Liver (tissue), 8 donors: ENCODE measurements at regions not wholly inside any gene's neighbourhood (a gene's known extent, or its start where the extent isn't known, plus 50 kb on each side); places are given as distances from the start of the nearest gene placed in this dataset.

Experiments used
- DNase-seq: peaks from one replicate; pipeline ENCODE4 v3.0.0-alpha.2; 2017; ENCODE audit warnings: low spot score
- H3K27ac ChIP-seq, 2 donors: one replicate each; pipeline ENCODE4 v1.7.0; 2013; ENCODE audit warnings: inconsistent platforms in 2 of 2, low read length in 2 of 2, control low read depth in 1 of 2, low read depth in 1 of 2, mild to moderate bottlenecking in 1 of 2
- H3K27me3 ChIP-seq, 4 donors: one replicate each; pipeline versions ENCODE4 v1.6.1 to v1.7.0; 2013; ENCODE audit warnings: low read length in 3 of 4, inconsistent platforms in 1 of 4, mild to moderate bottlenecking in 1 of 4, moderate library complexity in 1 of 4; ENCODE audit not compliant: control insufficient read depth in 4 of 4, insufficient read depth in 4 of 4
- H3K36me3 ChIP-seq, 4 donors: one replicate each; pipeline versions ENCODE4 v1.6.1 to v1.7.0; 2013; ENCODE audit warnings: low read length in 3 of 4, mild to moderate bottlenecking in 3 of 4, low read depth in 1 of 4, moderate library complexity in 1 of 4; ENCODE audit not compliant: control insufficient read depth in 4 of 4, insufficient read depth in 3 of 4
- H3K4me1 ChIP-seq, 4 donors: one replicate each; pipeline versions ENCODE4 v1.6.1 to v1.7.0; 2013; ENCODE audit warnings: low read length in 3 of 4, mild to moderate bottlenecking in 3 of 4, moderate library complexity in 1 of 4; ENCODE audit not compliant: control insufficient read depth in 4 of 4, insufficient read depth in 4 of 4
- H3K4me3 ChIP-seq, 3 donors: one replicate each; pipeline versions ENCODE4 v1.6.1 to v1.7.0; 2013; ENCODE audit warnings: low read length in 3 of 3, control low read depth in 1 of 3, low read depth in 1 of 3, mild to moderate bottlenecking in 1 of 3
- H3K9ac ChIP-seq, 2 donors: one replicate each; pipeline ENCODE4 v1.7.0; 2013; ENCODE audit warnings: low read length in 2 of 2, mild to moderate bottlenecking in 2 of 2, moderate library complexity in 2 of 2, control low read depth in 1 of 2, low read depth in 1 of 2
- H3K9me3 ChIP-seq, 4 donors: one replicate each; pipeline versions ENCODE4 v1.6.1 to v1.7.0; 2013; ENCODE audit warnings: low read length in 3 of 4; ENCODE audit not compliant: control insufficient read depth in 4 of 4
- ATF3 ChIP-seq: IDR thresholded peaks from 2 replicates; pipeline ENCODE4 v1.6.1; 2016; ENCODE audit warnings: antibody characterized with exemption
- CTCF ChIP-seq: fragments of 150-350 bp; IDR thresholded peaks from 2 replicates; pipeline ENCODE4 v1.5.1; 2017; ENCODE audit warnings: improper control_type of control experiment, low read depth, low read length; ENCODE audit not compliant: missing input control
- EGR1 ChIP-seq, 2 donors: IDR thresholded peaks; 2 replicates each; pipeline ENCODE4 v1.6.1; 2016 to 2018; ENCODE audit warnings: antibody characterized with exemption in 2 of 2, low read depth in 2 of 2
- FOXA1 ChIP-seq: IDR thresholded peaks from 2 replicates; pipeline ENCODE4 v1.6.1; 2016; ENCODE audit warnings: antibody characterized with exemption
- FOXA2 ChIP-seq: IDR thresholded peaks from 2 replicates; pipeline ENCODE4 v1.6.1; 2016; ENCODE audit warnings: antibody characterized with exemption
- GABPA ChIP-seq, 2 donors: IDR thresholded peaks in 1 of 2; conservative IDR thresholded peaks in 1 of 2; 2 replicates each; pipeline ENCODE4 v1.6.1; 2016; ENCODE audit warnings: antibody characterized with exemption in 2 of 2, mild to moderate bottlenecking in 1 of 2, moderate library complexity in 1 of 2
- HNF4A ChIP-seq, 2 donors: conservative IDR thresholded peaks; 2 replicates each; pipeline ENCODE4 v1.6.1; 2016; ENCODE audit warnings: antibody characterized with exemption in 2 of 2, mild to moderate bottlenecking in 2 of 2
- HNF4G ChIP-seq: IDR thresholded peaks from 2 replicates; pipeline ENCODE4 v1.6.1; 2016; ENCODE audit warnings: antibody characterized with exemption
- JUND ChIP-seq, 2 donors: IDR thresholded peaks; 2 replicates each; pipeline ENCODE4 v1.6.1; 2016; ENCODE audit warnings: antibody characterized with exemption in 2 of 2
- MAX ChIP-seq: IDR thresholded peaks from 2 replicates; pipeline ENCODE4 v1.6.1; 2016; ENCODE audit warnings: antibody characterized with exemption
- NR2F2 ChIP-seq: IDR thresholded peaks from 2 replicates; pipeline ENCODE4 v1.6.1; 2016; ENCODE audit warnings: antibody characterized with exemption
- RAD21 ChIP-seq, 2 donors: IDR thresholded peaks; 2 replicates each; pipeline ENCODE4 v1.6.1; 2016; ENCODE audit warnings: antibody characterized with exemption in 2 of 2, mild to moderate bottlenecking in 2 of 2
- REST ChIP-seq: IDR thresholded peaks from 2 replicates; pipeline ENCODE4 v1.6.1; 2016; ENCODE audit warnings: antibody characterized with exemption, mild to moderate bottlenecking
- RXRA ChIP-seq, 2 donors: IDR thresholded peaks; 2 replicates each; pipeline ENCODE4 v1.6.1; 2017 to 2018; ENCODE audit warnings: antibody characterized with exemption in 2 of 2, mild to moderate bottlenecking in 1 of 2
- SP1 ChIP-seq: IDR thresholded peaks from 2 replicates; pipeline ENCODE4 v1.6.1; 2018; ENCODE audit warnings: antibody characterized with exemption, mild to moderate bottlenecking
- TAF1 ChIP-seq: conservative IDR thresholded peaks from 2 replicates; pipeline ENCODE4 v1.6.1; 2016; ENCODE audit warnings: antibody characterized with exemption, mild to moderate bottlenecking
- YY1 ChIP-seq: IDR thresholded peaks from 2 replicates; pipeline ENCODE4 v1.6.1; 2016; ENCODE audit warnings: antibody characterized with exemption, mild to moderate bottlenecking
- ZBTB33 ChIP-seq: IDR thresholded peaks from 2 replicates; pipeline ENCODE4 v1.6.1; 2016; ENCODE audit warnings: antibody characterized with exemption
- WGBS: extraction: QIAGEN DNeasy Blood & Tissue Kit; methylation state at CpG from one replicate; pipeline ENCODE4 v1.1.7; 2013; 5-methylcytosine and 5-hydroxymethylcytosine counted together
- donor health status: healthy.
- donor health status: healthy.
- donor health status: healthy.
- donor health status: healthy.
- donor health status: healthy.

GRCh38 chr1:72915581-72915980, 633.2 kb upstream of the NEGR1 start:
- 32% methylated on average over 6 of the region's 6 CpGs for WGBS
- no peak overlapping the region for H3K27ac ChIP-seq
- peaks cover 0 to 3% (median 0%) of the 10 kb centered on the region in 4 donors for H3K27me3 ChIP-seq
- no peak overlapping the region for H3K9ac ChIP-seq
- H3K4me1 ChIP-seq = no peaks in the 10 kb centered on the region
- DNase-seq = no peak
- no peaks in the 10 kb centered on the region for H3K9me3 ChIP-seq
- H3K36me3 ChIP-seq = no peaks in the 10 kb centered on the region
- TF ChIP-seq REST (no peak), FOXA2 (no peak), ZBTB33 (no peak), TAF1 (no peak), MAX (no peak), SP1 (no peak), ATF3 (no peak), HNF4A (conservative IDR thresholded peaks at IDR 0.05) (no peak), JUND (IDR thresholded peaks at IDR 0.05) (no peak), EGR1 (IDR thresholded peaks at IDR 0.05; ENCODE audit: low read depth in 2 of 2) (no peak), GABPA (IDR thresholded peaks at IDR 0.05 in 1 of 2, conservative IDR thresholded peaks at IDR 0.05 in 1 of 2) (no peak), NR2F2 (no peak), YY1 (no peak), FOXA1 (no peak), CTCF (no peak), RXRA (IDR thresholded peaks at IDR 0.05) (no peak), HNF4G (no peak), RAD21 (IDR thresholded peaks at IDR 0.05) (no peak)
- H3K4me3 ChIP-seq = no peak overlapping the region
